ENCODE measurements at regions not wholly inside any gene's neighbourhood (a gene's known extent, or its start where the extent isn't known, plus 50 kb on each side); places are given as distances from the start of the nearest gene placed in this dataset.

DNA sequence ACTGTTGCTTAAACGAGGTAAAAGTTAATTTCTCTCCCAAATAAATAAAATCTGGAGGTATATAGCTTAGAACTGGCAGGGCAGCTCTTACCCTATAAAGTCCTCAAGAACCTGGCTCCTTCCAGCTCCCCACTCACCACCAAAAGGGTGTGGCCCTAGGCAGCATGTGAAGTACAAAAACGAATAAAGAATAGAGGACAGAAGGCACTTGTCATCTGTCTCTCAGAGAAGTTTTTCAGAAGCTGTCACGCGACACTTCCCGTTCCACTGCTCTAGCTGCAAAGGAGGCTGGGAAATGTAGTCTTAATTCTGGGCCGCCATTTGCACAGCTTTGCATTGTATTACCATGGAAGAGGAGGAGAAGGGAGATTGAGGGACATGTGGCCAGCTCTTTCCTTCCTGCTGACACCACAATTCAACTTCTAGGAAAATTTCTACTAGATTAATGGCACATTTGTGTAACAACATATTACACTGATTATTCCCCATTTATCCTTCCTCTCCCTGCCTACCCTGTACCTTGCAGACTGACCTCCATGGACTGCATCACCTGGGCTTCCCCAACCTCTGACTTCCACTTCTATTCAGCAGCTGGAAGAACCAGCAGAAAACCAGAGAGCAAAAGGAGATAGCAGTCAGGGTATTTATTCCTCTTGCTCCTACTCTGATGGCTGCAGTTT lies 62.2 kb downstream of the CCDC71L start:
- ChIA-PET POLR2A (no interaction called here), RAD21 (ENCODE audit: low non-redundant PET in 1 of 2, low total read pairs in 2 of 2, uncharacterized antibody in 2 of 2, unreplicated experiment in 2 of 2) (interaction anchor here in 1 of 2 experiments (0.5 kb wide), 1 partner anchor 20 kb away, joined by 8 read pairs; no protein-coding TSS in a partner anchor), CTCF (interaction anchor here (1.0 to 1.2 kb wide), 2 partner anchors 56 to 138 kb away, joined by 4 to 5 read pairs; no protein-coding TSS in a partner anchor)
- H3K27ac ChIP-seq (ENCODE audit: low read depth, low read length) = no peak overlapping the region
- H4K20me1 ChIP-seq (ENCODE audit: insufficient read depth) = no peaks in the 10 kb centered on the region
- H3K27me3 ChIP-seq (ENCODE audit: insufficient read depth, low read length) = no peaks in the 10 kb centered on the region
- intact Hi-C loops (cut with micrococcal nuclease) = no loop called here
- H3K9me3 ChIP-seq (ENCODE audit: control insufficient read depth in 1 of 2, insufficient read depth in 1 of 2, low read depth in 1 of 2, low read length in 2 of 2) = no peaks in the 10 kb centered on the region
- H3K79me2 ChIP-seq (ENCODE audit: insufficient read depth, low read length) = no peaks in the 10 kb centered on the region
- peak overlapping the region; percentile 65 for H3K4me2 ChIP-seq (ENCODE audit: low read length)
- H2AFZ ChIP-seq (ENCODE audit: low read depth, low read length, poor library complexity, severe bottlenecking) = peak overlapping the region; percentile 100
- DNase-seq (ENCODE audit: low read depth, low spot score) (peak; percentile 79), ATAC-seq (peak; percentile 98)
- TF ChIP-seq SRF (IDR thresholded peaks at IDR 0.05; ENCODE audit: low read depth) (no peak), CBX3 (IDR thresholded peaks at IDR 0.05; ENCODE audit: low read depth) (0 out of 2 replicates have a peak, but pooled peaks have one; percentile 69), YY1 (IDR thresholded peaks at IDR 0.05; ENCODE audit: extremely low read depth, insufficient replicate concordance, low read depth, low read length) (peak; percentile 96), ELF1 (IDR thresholded peaks at IDR 0.05; ENCODE audit: borderline replicate concordance, low read depth) (peak; percentile 54), JUND (IDR thresholded peaks at IDR 0.05) (no peak), ZFX (IDR thresholded peaks at IDR 0.05) (no peak), CEBPB (IDR thresholded peaks at IDR 0.05; ENCODE audit: low read depth) (no peak), RAD21 (IDR thresholded peaks at IDR 0.05; ENCODE audit: low read depth) (0 out of 2 replicates have a peak, but pooled peaks have one; percentile 2), TCF7L2 (IDR thresholded peaks at IDR 0.05; ENCODE audit: borderline replicate concordance, extremely low read depth, insufficient read depth, insufficient read length) (no peak), POLR2AphosphoS5 (IDR thresholded peaks at IDR 0.05; ENCODE audit: low read depth, low read length) (no peak), EGR1 (IDR thresholded peaks at IDR 0.05; ENCODE audit: low read depth) (no peak), POLR2A (IDR thresholded peaks at IDR 0.05; ENCODE audit: borderline replicate concordance, extremely low read depth, insufficient read depth, insufficient read length) (peak; percentile 28)
- TF ChIP-seq, protein P1, sequence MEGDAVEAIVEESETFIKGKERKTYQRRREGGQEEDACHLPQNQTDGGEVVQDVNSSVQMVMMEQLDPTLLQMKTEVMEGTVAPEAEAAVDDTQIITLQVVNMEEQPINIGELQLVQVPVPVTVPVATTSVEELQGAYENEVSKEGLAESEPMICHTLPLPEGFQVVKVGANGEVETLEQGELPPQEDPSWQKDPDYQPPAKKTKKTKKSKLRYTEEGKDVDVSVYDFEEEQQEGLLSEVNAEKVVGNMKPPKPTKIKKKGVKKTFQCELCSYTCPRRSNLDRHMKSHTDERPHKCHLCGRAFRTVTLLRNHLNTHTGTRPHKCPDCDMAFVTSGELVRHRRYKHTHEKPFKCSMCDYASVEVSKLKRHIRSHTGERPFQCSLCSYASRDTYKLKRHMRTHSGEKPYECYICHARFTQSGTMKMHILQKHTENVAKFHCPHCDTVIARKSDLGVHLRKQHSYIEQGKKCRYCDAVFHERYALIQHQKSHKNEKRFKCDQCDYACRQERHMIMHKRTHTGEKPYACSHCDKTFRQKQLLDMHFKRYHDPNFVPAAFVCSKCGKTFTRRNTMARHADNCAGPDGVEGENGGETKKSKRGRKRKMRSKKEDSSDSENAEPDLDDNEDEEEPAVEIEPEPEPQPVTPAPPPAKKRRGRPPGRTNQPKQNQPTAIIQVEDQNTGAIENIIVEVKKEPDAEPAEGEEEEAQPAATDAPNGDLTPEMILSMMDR (IDR thresholded peaks at IDR 0.05 in 2 of 3, conservative IDR thresholded peaks at IDR 0.05 in 1 of 3; ENCODE audit: borderline replicate concordance in 1 of 3, insufficient read depth in 1 of 3, low read depth in 2 of 3, low read length in 2 of 3) = no peak
- TF ChIP-seq, protein P2, sequence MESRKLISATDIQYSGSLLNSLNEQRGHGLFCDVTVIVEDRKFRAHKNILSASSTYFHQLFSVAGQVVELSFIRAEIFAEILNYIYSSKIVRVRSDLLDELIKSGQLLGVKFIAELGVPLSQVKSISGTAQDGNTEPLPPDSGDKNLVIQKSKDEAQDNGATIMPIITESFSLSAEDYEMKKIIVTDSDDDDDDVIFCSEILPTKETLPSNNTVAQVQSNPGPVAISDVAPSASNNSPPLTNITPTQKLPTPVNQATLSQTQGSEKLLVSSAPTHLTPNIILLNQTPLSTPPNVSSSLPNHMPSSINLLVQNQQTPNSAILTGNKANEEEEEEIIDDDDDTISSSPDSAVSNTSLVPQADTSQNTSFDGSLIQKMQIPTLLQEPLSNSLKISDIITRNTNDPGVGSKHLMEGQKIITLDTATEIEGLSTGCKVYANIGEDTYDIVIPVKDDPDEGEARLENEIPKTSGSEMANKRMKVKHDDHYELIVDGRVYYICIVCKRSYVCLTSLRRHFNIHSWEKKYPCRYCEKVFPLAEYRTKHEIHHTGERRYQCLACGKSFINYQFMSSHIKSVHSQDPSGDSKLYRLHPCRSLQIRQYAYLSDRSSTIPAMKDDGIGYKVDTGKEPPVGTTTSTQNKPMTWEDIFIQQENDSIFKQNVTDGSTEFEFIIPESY (IDR thresholded peaks at IDR 0.05; ENCODE audit: extremely low read depth, insufficient replicate concordance, low read length) = peak; percentile 93
- no peak overlapping the region for H3K9ac ChIP-seq (ENCODE audit: low read length)
- no peaks in the 10 kb centered on the region for H3K9me2 ChIP-seq (ENCODE audit: insufficient read depth)
- H3K4me3 ChIP-seq (replicated peaks in 1 of 2; ENCODE audit: low read depth in 1 of 2, low read length in 2 of 2) = peak overlapping the region; percentile 16 to 26; a peak in 2 of 4 replicates
- BruUV-seq (replicated peaks) = no TSS peak
- peaks cover 0 to 10% of the 10 kb centered on the region in 2 experiments; a peak in 2 of 4 replicates for H3K4me1 ChIP-seq (ENCODE audit: control insufficient read depth in 1 of 2, insufficient read depth in 2 of 2, low read length in 2 of 2)
- H3K36me3 ChIP-seq (ENCODE audit: control insufficient read depth in 1 of 2, insufficient read depth in 2 of 2, low read length in 2 of 2) = no peaks in the 10 kb centered on the region

Data from HCT116 (cell line).